NAMALWA (cell line): ENCODE measurements at regions not wholly inside any gene's neighbourhood (a gene's known extent, or its start where the extent isn't known, plus 50 kb on each side); places are given as distances from the start of the nearest gene placed in this dataset.
"Not testable (repeated sequence)": the region's sequence is repeated elsewhere in the genome, so short reads cannot be mapped to it uniquely, and the experiment has no call there.

Experiments used
- DNase-seq: peaks from one replicate; pipeline ENCODE4 v3.0.0-alpha.2; 2015; ENCODE audit warnings: low spot score

- DNase-seq = no peak
Observed at GRCh38 chr14:37787879-37788494, 192.6 kb downstream of the TTC6 start.

- no peak for DNase-seq
Observed at GRCh38 chr14:37791384-37792036, 196.1 kb downstream of the TTC6 start.

DNA sequence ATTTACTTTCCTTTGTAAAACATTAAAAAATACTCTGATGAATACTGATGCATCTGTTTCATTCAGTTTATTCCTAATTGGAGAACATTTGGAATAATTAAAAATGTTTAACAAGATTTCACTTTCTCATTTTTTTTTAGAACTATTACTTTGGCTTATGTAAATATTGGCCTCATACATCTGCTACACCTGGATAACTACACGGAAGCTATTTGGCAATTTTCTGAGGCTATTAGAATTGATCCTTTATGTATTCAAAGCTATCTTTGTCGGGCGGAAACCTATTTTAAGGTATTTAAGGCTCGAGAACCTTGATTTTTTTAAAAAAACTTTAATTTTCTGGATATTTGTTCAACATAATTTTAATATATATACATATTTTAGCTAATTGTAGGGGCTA, 196.7 kb downstream of the TTC6 start:
- DNase-seq = no peak

- no peak for DNase-seq
Observed at GRCh38 chr14:37796703-37797416, 201.4 kb downstream of the TTC6 start.

DNA sequence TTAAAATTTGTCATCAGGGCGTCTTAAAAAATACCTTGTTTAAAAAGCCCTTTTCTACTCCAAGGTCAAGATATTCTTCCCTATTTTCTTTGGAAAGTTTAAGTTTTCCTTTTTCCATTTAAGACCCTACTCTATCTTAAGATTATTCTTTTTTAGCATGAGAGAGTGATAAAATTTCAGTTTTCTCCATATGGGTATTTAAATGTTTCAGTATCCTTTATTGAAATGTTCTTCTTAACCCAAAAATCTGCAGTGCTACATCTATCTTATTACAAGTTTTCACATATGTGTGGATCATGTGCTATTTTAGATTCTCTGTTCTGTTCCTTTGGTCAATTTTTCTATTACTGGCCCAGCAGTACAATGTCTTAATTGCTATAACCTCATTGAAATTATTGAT, 202.2 kb downstream of the TTC6 start:
- no peak for DNase-seq

DNA sequence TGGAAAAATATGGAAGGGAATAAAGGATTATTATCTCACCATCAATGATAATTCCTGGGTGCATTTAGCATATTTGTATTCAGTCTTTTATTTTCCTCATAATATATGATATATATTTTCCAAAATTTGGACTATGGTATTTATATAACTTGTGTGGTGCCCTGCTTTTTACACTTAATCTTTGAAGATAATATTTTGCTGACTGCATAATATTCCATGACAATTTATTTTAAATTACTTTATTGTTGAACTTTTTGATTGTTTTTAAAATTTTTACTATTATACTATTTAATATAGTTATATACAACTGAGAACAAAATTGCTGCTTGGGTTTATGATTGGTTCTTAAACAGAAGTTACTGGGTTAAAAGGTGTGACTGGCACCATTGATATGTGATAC, 212.3 kb downstream of the TTC6 start:
- DNase-seq = no peak

GRCh38 chr14:37810094-37810801, 214.8 kb downstream of the TTC6 start:
- DNase-seq = no peak

- DNase-seq = no peak
Observed at GRCh38 chr14:37813732-37814131, 218.3 kb downstream of the TTC6 start.

DNA sequence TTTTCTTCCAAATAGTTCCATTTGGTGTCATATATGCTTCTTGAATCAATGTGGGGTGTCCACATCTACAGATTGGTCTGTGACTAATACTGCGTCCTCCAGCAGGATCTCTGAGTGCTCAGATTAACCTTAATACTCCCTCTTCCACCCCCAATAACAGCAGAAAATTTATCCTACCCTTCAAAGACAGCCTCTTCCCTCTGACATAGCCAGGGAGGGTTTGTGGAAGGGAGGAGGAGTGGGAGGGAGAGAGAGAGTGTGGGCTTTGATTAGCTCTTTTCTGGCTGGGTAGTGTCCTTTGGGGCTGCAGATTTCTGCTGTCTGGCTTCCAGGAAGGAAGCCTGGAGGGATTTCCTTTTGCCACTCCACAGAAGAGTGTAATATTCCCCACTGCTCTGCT, 220.7 kb downstream of the TTC6 start:
- no peak for DNase-seq

GRCh38 chr14:37816743-37817295, 221.4 kb downstream of the TTC6 start:
- DNase-seq = no peak

- DNase-seq = no peak
Observed at GRCh38 chr14:37819155-37820015, 224.0 kb downstream of the TTC6 start.

GRCh38 chr14:37820810-37821209, 225.4 kb downstream of the TTC6 start:
- not testable (repeated sequence) for DNase-seq

- DNase-seq = no peak
Observed at GRCh38 chr14:37824939-37825712, 229.7 kb downstream of the TTC6 start.

GRCh38 chr14:37826869-37827268, 231.4 kb downstream of the TTC6 start:
- no peak for DNase-seq

DNA sequence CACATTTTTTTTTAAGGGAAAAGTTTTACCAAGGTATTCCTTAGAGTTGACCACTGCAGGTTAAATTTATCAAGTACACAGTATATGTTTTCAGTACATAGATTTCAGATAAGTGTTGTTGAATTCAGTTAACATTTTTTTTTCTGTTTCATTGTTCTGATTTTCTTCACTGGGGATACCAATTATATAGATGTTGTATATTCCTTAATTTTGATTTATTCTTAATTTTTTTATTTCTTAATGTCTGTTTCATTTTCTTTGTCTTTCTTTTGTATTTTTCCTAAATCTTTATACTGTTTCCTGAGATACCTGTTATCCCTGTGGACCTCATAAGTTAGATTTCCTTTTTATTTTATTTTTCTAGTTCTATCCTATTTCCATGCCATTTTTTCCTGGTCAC, 234.8 kb downstream of the TTC6 start:
- no peak for DNase-seq

DNA sequence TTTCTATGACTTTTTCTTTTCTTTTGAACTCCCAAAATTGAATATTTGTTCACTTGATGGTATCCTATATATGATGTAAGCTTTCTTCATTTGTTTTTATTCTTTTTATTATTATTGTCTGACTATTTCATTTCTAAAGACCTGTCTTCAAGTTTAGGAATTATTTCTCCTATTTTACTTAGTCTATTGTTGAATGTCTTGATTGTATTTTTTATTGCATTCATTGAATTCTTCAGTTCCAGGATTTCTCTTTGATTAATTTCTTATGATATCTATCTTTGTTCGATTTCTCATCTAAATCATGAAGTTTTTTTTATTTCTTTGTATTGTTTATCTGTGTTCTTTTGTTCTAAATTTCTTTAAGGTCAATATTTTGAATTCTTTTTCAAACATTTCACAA, 238.8 kb downstream of the TTC6 start:
- no peak for DNase-seq

DNA sequence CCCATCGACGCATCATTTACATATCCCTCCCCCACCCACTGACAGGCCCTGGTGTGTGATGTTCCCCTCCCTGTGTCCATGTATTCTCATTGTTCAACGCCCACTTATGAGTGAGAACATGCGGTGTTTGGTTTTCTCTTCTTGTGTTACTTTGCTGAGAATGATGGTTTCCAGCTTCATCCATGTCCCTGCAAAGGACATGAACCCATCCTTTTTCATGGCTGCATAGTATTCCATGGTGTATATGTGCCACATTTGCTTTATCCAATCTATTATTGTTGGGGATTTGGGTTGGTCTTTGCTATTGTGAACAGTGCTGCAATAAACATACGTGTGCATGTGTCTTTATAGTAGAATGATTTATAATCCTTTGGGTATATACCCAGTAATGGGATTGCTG, 243.3 kb downstream of the TTC6 start:
- DNase-seq = not testable (repeated sequence)

DNA sequence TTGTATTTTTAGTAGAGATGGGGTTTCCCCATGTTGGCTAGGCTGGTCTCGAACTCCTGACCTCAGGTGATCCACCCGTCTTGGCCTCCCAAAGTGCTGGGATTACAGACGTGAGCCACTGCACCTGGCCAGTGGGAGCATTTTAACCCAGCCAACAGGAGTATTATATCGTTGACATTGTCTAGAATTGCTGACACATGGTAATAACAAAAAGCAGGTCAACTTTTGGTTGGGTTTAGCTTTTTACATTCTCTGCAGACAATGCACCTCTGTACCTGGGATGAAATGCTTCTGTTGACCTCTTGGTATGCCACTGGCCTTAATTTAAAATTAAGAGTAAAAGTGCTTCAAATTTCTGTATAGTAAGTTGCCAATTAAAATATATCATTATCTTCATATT, 245.6 kb downstream of the TTC6 start:
- not testable (repeated sequence) for DNase-seq

DNA sequence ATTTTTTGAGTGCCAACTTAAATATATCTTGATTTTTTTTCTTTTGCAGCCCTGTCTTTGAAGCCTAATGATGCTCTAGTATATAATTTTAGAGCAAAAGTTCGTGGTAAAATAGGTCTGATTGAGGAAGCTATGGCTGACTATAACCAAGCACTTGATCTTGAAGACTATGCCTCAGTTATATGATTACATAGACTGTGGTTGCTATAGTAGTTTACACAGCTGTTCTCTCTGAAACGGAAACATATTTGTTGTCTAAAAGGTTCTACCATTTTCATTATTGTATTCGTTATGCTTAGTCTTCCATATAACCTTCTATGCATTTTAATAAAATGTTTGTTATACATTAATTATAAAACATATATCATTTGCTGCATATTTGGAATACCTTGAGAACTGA, 246.7 kb downstream of the TTC6 start:
- DNase-seq = no peak

DNA sequence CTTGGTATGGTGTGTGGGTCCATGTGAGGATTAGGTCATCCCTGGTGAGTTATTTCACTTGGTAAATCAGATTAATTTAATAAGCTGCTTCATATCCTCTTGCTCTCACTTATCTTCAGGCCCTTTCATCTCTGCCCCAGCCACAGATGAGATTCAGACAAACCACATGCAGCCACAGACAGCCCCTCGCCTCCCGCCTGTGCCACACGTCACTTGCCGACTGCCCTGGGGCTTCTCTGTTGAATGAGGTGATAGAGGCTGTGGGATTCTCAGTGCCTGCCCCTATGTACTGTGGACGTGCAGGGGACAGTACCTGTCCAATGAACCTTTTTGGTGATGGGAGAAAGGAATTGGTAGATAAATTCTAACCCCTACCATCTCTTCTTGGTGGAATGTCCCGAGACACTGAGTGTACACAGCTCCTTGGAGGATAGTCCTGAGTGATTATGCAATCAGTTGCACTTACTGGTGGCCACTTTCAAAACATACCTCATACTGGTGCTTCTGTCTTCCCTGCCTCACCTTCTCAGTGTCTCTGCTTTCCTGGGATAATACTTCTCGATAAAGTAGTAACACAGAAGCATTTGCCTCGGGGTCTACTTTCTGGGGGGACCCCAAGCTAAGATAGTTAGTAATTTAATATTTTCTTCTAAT, 248.7 kb downstream of the TTC6 start:
- DNase-seq = no peak
